ENCODE measurements at regions not wholly inside any gene's neighbourhood (a gene's known extent, or its start where the extent isn't known, plus 50 kb on each side); places are given as distances from the start of the nearest gene placed in this dataset.

GRCh38 chr5:164487939-164488338 lies 982.5 kb downstream of the MAT2B start:
- Histone ChIP-seq H3K4me3 (no peak overlapping the region), H3K4me2 (ENCODE audit: control insufficient read depth, insufficient read depth) (no peak overlapping the region), H3K4me1 (ENCODE audit: control insufficient read depth, insufficient read depth, low read length) (no peaks in the 10 kb centered on the region), H3K9ac (ENCODE audit: control insufficient read depth, insufficient read depth, low read length) (no peak overlapping the region), H2AFZ (ENCODE audit: control insufficient read depth, low read depth, low read length) (no peak overlapping the region), H3K36me3 (ENCODE audit: control insufficient read depth in 2 of 2, insufficient read depth in 2 of 2, low read length in 1 of 2) (no peaks in the 10 kb centered on the region), H3K79me2 (ENCODE audit: control insufficient read depth, insufficient read depth, low read length) (no peaks in the 10 kb centered on the region), H3K27ac (ENCODE audit: control insufficient read depth, insufficient read depth) (no peak overlapping the region), H4K20me1 (ENCODE audit: control insufficient read depth, insufficient read depth) (no peaks in the 10 kb centered on the region), H3K27me3 (replicated peaks in 1 of 2; ENCODE audit: control insufficient read depth in 2 of 2, insufficient read depth in 2 of 2, low read length in 1 of 2) (no peaks in the 10 kb centered on the region), H3K9me3 (replicated peaks; ENCODE audit: control insufficient read depth, insufficient read depth, low read length) (no peaks in the 10 kb centered on the region)
- intact Hi-C loops (cut with micrococcal nuclease; ENCODE audit: unreplicated experiment) (no loop called here), in situ Hi-C loops (cut with MboI) (no loop called here)
- SMC1A ChIA-PET (ENCODE audit: uncharacterized antibody, unreplicated experiment), result interaction anchor here (1.0 kb wide), 2 partner anchors 11 to 23 kb away, joined by 3 read pairs; no protein-coding TSS in a partner anchor
- no peak for DNase-seq (ENCODE audit: low read depth, low spot score)
- no peak for ATAC-seq
- TF ChIP-seq MEF2B (IDR thresholded peaks at IDR 0.05; ENCODE audit: partially characterized antibody, poor library complexity, severe bottlenecking) (no peak), CUX1 (IDR thresholded peaks at IDR 0.05; ENCODE audit: insufficient replicate concordance, low read depth, low read length) (no peak), POU2F2 (IDR thresholded peaks at IDR 0.05; ENCODE audit: borderline replicate concordance, low read depth, low read length) (no peak)
- no peak for FAIRE-seq
- 3% methylated on average over 2 of the region's 2 CpGs for WGBS (ENCODE audit: insufficient coverage, insufficient replicate concordance, low lambda C conversion rate, missing lambda C conversion rate)
- RAD21 ChIA-PET (ENCODE audit: unreplicated experiment), result no interaction called here
- no TSS peak for BruUV-seq (replicated peaks)
- CTCF ChIA-PET, result interaction anchor here (0.5 to 2.0 kb wide), 3 partner anchors 9 to 630 kb away, joined by 3 to 11 read pairs (median 4); no protein-coding TSS in a partner anchor
- POLR2A ChIA-PET, result no interaction called here

Data from GM12878 (cell line).